GM19324 (cell line): ENCODE measurements at regions not wholly inside any gene's neighbourhood (a gene's known extent, or its start where the extent isn't known, plus 50 kb on each side); places are given as distances from the start of the nearest gene placed in this dataset.

Experiments used
- ATAC-seq: cut with Tn5 transposase; IDR thresholded peaks from one replicate; pipeline ENCODE4 v1.9.1; 2021; ENCODE audit warnings: mild to moderate bottlenecking, moderate library complexity; ENCODE audit not compliant: unreplicated experiment, low FRiP score

DNA sequence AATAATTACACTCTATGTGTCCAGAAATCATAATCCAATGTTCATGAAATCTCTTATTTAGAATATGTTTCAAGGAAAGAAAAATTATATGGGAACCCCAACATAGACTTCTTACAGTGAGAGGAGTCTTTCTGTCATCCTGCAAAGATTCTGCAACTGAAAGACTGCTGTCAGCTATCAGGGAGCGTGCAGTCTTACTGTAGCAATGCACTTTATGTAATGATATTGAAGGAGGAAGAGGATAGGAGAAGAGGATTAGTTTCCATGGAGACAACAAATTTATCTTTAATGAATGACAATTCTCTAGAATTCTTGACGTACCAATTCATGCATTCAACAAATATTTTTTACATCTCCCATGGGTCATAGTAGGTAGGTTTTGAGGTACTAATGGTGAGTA is 61.3 kb upstream of the MYT1L start:
- no peak for ATAC-seq

DNA sequence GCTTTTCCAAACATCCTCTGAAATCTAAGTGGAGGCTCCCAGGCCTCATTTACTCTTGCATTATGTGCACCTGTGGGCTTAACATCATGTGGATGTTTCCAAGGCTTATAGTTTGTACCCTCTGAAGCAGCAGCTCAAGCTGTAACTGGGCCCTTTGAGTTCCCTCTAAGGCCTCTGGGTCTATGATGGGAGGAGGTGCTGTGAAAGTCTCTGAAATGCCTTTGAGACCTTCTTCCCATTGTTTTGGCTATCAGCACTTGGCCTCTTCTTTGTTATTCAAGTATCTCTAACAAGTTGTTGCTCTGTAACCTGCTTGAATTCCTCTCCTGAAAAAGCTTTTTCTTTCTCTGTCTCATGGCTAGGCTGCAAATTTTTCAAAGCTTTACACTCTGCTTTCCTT is 58.1 kb upstream of the MYT1L start:
- ATAC-seq = no peak
